SU-DHL-6 (cell line): ENCODE measurements at regions not wholly inside any gene's neighbourhood (a gene's known extent, or its start where the extent isn't known, plus 50 kb on each side); places are given as distances from the start of the nearest gene placed in this dataset.

Experiments
- EZH2phosphoT487 ChIP-seq: fragments of 200-600 bp; sonication (generic), shearing (Covaris generic); conservative IDR thresholded peaks from 2 replicates; pipeline ENCODE4 v1.6.1; 2018; ENCODE audit warnings: mild to moderate bottlenecking, antibody characterized with exemption, low read length, moderate library complexity, mixed read lengths
- TF ChIP-seq, protein P1 (sequence below): fragments of 200-600 bp; sonication (generic); IDR thresholded peaks from one replicate; pipeline ENCODE4 v1.5.1; 2017; ENCODE audit warnings: antibody characterized with exemption, mild to moderate bottlenecking, low read length, moderate library complexity; ENCODE audit not compliant: insufficient read depth, poor library complexity, severe bottlenecking

GRCh38 chr7:54260941-54261371 is 281.2 kb upstream of the VSTM2A start:
- TF ChIP-seq, protein P1, sequence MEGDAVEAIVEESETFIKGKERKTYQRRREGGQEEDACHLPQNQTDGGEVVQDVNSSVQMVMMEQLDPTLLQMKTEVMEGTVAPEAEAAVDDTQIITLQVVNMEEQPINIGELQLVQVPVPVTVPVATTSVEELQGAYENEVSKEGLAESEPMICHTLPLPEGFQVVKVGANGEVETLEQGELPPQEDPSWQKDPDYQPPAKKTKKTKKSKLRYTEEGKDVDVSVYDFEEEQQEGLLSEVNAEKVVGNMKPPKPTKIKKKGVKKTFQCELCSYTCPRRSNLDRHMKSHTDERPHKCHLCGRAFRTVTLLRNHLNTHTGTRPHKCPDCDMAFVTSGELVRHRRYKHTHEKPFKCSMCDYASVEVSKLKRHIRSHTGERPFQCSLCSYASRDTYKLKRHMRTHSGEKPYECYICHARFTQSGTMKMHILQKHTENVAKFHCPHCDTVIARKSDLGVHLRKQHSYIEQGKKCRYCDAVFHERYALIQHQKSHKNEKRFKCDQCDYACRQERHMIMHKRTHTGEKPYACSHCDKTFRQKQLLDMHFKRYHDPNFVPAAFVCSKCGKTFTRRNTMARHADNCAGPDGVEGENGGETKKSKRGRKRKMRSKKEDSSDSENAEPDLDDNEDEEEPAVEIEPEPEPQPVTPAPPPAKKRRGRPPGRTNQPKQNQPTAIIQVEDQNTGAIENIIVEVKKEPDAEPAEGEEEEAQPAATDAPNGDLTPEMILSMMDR = no peak
- TF ChIP-seq EZH2phosphoT487 = no peak
